ENCODE measurements at regions not wholly inside any gene's neighbourhood (a gene's known extent, or its start where the extent isn't known, plus 50 kb on each side); places are given as distances from the start of the nearest gene placed in this dataset.

GRCh38 chr13:91196958-91197357 lies 150.5 kb upstream of the MIR17HG start:
- no peak for DNase-seq (ENCODE audit: low read depth in 4 of 4, low spot score in 1 of 4)

GRCh38 chr13:91199866-91200265 lies 147.6 kb upstream of the MIR17HG start:
- no peak for DNase-seq (ENCODE audit: low read depth in 4 of 4, low spot score in 1 of 4)

GRCh38 chr13:91200486-91200885 lies 147.0 kb upstream of the MIR17HG start:
- DNase-seq (ENCODE audit: low read depth in 4 of 4, low spot score in 1 of 4) = no peak

- no peak for DNase-seq (ENCODE audit: low read depth in 4 of 4, low spot score in 1 of 4)
These were observed 144.1 kb upstream of the MIR17HG start for GRCh38 chr13:91203430-91203829.

- DNase-seq (ENCODE audit: low read depth in 4 of 4, low spot score in 1 of 4) = no peak
These were observed 140.2 kb upstream of the MIR17HG start for GRCh38 chr13:91207261-91207660.

GRCh38 chr13:91211510-91211909 lies 136.0 kb upstream of the MIR17HG start:
- no peak for DNase-seq (ENCODE audit: low read depth in 4 of 4, low spot score in 1 of 4)

GRCh38 chr13:91212231-91212630 lies 135.3 kb upstream of the MIR17HG start:
- DNase-seq (ENCODE audit: low read depth in 4 of 4, low spot score in 1 of 4) = no peak

- DNase-seq (ENCODE audit: low read depth in 4 of 4, low spot score in 1 of 4) = no peak
These were observed 133.5 kb upstream of the MIR17HG start for GRCh38 chr13:91214031-91214430.

- no peak for DNase-seq (ENCODE audit: low read depth in 4 of 4, low spot score in 1 of 4)
These were observed 130.4 kb upstream of the MIR17HG start for GRCh38 chr13:91216928-91217700.

GRCh38 chr13:91219201-91219600 lies 128.3 kb upstream of the MIR17HG start:
- DNase-seq (ENCODE audit: low read depth in 4 of 4, low spot score in 1 of 4) = no peak

GRCh38 chr13:91220872-91221271 lies 126.6 kb upstream of the MIR17HG start:
- no peak for DNase-seq (ENCODE audit: low read depth in 4 of 4, low spot score in 1 of 4)

GRCh38 chr13:91228108-91228507 lies 119.4 kb upstream of the MIR17HG start:
- DNase-seq (ENCODE audit: low read depth in 4 of 4, low spot score in 1 of 4) = no peak

GRCh38 chr13:91228940-91229339 lies 118.5 kb upstream of the MIR17HG start:
- no peak for DNase-seq (ENCODE audit: low read depth in 4 of 4, low spot score in 1 of 4)

- DNase-seq (ENCODE audit: low read depth in 4 of 4, low spot score in 1 of 4) = no peak
These were observed 114.8 kb upstream of the MIR17HG start for GRCh38 chr13:91232716-91233115.

GRCh38 chr13:91233291-91233690 lies 114.2 kb upstream of the MIR17HG start:
- DNase-seq (ENCODE audit: low read depth in 4 of 4, low spot score in 1 of 4) = no peak

GRCh38 chr13:91236182-91236581 lies 111.3 kb upstream of the MIR17HG start:
- DNase-seq (ENCODE audit: low read depth in 4 of 4, low spot score in 1 of 4) = no peak

GRCh38 chr13:91236921-91237320 lies 110.6 kb upstream of the MIR17HG start:
- no peak for DNase-seq (ENCODE audit: low read depth in 4 of 4, low spot score in 1 of 4)

- no peak for DNase-seq (ENCODE audit: low read depth in 4 of 4, low spot score in 1 of 4)
These were observed 109.5 kb upstream of the MIR17HG start for GRCh38 chr13:91238036-91238435.

GRCh38 chr13:91240341-91240740 lies 107.1 kb upstream of the MIR17HG start:
- DNase-seq (ENCODE audit: low read depth in 4 of 4, low spot score in 1 of 4) = no peak

GRCh38 chr13:91241221-91241933 lies 106.1 kb upstream of the MIR17HG start:
- DNase-seq (ENCODE audit: low read depth in 4 of 4, low spot score in 1 of 4) = no peak

- DNase-seq (ENCODE audit: low read depth in 4 of 4, low spot score in 1 of 4) = no peak
These were observed 104.8 kb upstream of the MIR17HG start for GRCh38 chr13:91242652-91243051.

GRCh38 chr13:91245288-91245687 lies 102.2 kb upstream of the MIR17HG start:
- no peak for DNase-seq (ENCODE audit: low read depth in 4 of 4, low spot score in 1 of 4)

- no peak for DNase-seq (ENCODE audit: low read depth in 4 of 4, low spot score in 1 of 4)
These were observed 99.7 kb upstream of the MIR17HG start for GRCh38 chr13:91247768-91248167.
